ENCODE measurements at regions not wholly inside any gene's neighbourhood (a gene's known extent, or its start where the extent isn't known, plus 50 kb on each side); places are given as distances from the start of the nearest gene placed in this dataset.
"Not testable (repeated sequence)": the region's sequence is repeated elsewhere in the genome, so short reads cannot be mapped to it uniquely, and the experiment has no call there.

DNA sequence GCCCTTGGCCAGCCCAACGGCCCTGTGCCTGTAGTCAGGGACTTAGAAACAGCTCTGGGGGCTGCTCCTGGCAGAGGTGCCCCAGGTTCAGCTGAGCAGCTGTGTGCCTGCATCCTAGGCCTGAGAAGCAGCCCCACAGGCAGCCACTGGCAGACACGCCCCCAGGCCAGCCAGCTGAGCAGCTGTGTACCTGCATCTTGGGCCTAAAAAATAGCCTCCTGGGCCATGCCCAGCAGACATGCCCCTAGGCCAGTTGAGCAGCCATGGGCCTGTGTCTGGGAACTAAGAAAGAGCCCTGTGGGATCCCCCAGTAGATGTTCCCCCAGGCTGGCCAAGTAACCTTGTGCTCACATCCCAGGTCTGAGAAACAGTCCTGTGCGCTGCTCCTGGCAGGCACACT is 64.0 kb downstream of the TBR1 start:
- no peak for DNase-seq (ENCODE audit: low read depth)
- no peak overlapping the region for H3K4me3 ChIP-seq (ENCODE audit: low read depth, low read length)
- TF ChIP-seq, protein P1, sequence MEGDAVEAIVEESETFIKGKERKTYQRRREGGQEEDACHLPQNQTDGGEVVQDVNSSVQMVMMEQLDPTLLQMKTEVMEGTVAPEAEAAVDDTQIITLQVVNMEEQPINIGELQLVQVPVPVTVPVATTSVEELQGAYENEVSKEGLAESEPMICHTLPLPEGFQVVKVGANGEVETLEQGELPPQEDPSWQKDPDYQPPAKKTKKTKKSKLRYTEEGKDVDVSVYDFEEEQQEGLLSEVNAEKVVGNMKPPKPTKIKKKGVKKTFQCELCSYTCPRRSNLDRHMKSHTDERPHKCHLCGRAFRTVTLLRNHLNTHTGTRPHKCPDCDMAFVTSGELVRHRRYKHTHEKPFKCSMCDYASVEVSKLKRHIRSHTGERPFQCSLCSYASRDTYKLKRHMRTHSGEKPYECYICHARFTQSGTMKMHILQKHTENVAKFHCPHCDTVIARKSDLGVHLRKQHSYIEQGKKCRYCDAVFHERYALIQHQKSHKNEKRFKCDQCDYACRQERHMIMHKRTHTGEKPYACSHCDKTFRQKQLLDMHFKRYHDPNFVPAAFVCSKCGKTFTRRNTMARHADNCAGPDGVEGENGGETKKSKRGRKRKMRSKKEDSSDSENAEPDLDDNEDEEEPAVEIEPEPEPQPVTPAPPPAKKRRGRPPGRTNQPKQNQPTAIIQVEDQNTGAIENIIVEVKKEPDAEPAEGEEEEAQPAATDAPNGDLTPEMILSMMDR (IDR thresholded peaks at IDR 0.05; ENCODE audit: insufficient read depth, low read depth, low read length) = no peak

DNA sequence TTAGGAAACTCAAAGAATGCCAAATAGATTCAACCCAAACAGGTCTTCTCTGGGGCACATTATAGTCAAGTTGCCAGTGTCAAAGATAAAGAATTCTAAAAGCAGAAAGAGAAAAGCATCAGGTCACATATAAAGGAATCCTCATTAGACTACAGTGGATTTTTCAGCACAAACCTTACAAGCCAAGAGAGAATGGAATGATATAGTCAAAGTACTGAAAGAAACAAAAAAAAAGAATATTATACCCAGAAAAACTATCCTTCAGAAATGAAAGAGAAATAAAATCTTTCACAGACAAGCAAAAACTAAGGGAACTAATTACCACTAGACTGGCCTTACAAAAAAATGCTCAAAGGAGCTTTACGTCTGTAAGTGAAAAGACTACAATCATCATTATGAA is 65.5 kb downstream of the TBR1 start:
- DNase-seq (ENCODE audit: low read depth) = no peak
- TF ChIP-seq, protein P1 (IDR thresholded peaks at IDR 0.05; ENCODE audit: insufficient read depth, low read depth, low read length) = no peak
- no peak overlapping the region for H3K4me3 ChIP-seq (ENCODE audit: low read depth, low read length)

DNA sequence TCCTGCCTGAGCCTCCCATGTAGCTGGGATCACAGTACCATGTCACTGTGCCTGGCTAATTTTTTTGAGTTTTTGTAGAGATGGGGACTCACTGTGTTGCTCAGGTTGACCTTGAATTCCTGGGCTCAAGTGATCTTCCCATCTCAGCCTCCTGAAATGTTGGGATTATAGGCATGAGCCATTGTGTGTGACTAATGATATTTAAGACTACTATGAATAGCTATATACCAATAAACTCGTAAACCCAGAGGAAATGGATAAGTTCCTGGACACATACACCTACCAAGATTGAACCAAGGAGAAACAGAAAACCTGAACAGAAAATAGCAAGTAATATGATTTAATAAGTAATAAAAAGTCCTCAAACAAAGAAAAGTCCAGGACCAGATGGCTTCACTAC is 68.0 kb downstream of the TBR1 start:
- no peak overlapping the region for H3K4me3 ChIP-seq (ENCODE audit: low read depth, low read length)
- TF ChIP-seq, protein P1 (IDR thresholded peaks at IDR 0.05; ENCODE audit: insufficient read depth, low read depth, low read length) = no peak
- no peak for DNase-seq (ENCODE audit: low read depth)

DNA sequence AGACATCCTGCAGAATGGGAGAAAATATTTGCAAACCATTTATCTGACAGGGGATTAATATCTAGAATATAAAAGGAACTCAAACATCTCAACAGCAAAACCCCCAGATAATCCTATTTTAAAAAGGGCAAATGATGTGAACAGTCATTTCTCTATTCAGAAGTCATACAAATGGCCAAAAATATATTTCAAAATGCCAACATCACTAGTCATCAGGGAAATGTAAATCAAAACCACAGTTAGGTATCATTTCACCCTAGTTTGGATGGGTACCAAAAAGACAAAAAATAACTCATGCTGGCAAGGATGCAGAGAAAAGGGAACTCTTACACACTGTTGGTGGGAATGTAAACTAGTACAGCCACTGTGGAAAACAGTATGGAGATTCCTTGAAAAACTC is 70.0 kb downstream of the TBR1 start:
- no peak overlapping the region for H3K4me3 ChIP-seq (ENCODE audit: low read depth, low read length)
- no peak for DNase-seq (ENCODE audit: low read depth)
- TF ChIP-seq, protein P1 (IDR thresholded peaks at IDR 0.05; ENCODE audit: insufficient read depth, low read depth, low read length) = no peak

DNA sequence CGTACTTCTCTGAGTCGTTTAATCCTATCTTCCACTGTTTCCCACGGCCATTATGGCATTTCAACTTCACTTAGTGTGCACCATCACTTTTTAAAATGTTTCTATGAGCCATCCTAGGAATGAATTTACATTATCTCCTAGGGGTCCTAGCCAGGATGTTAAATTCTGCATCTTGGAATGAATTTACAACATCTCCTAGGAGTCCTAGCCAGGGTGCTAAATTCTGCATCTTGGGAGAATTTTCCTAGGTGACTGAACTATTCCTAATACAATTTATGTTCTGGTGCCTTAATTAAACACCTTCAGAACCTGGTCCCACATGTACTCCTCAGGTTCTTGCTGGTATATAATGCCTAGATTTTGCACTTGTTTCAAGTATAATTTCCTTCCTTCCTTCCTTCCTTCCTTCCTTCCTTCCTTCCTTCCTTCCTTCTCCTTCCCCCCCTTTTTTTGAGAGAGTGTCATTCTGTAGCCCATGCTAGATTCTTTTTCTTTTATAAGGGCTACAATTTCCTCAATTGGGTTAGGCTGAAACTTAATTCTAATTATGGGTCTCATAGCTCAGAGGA is 72.1 kb downstream of the TBR1 start:
- no peak for DNase-seq (ENCODE audit: low read depth)
- TF ChIP-seq, protein P1 (IDR thresholded peaks at IDR 0.05; ENCODE audit: insufficient read depth, low read depth, low read length) = no peak
- no peak overlapping the region for H3K4me3 ChIP-seq (ENCODE audit: low read depth, low read length)

DNA sequence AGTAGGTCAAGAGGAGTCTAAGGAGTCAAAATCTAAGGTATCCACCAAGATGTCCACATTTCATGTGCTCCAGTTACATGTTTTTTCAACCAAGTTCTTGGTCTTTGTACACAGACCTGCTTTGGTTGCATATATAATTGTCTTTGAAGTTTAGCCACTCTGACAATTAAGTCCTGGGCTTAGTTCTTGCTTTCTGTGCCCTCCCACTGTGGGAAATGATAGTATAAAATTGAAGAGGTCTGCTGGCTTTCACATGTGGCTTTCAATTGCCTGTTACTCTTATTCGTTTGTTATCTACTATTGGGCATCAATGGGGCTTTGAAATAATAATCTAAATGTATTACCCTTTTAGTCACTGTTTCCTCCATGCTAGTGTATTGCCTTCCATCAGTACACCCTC is 72.8 kb downstream of the TBR1 start:
- TF ChIP-seq, protein P1 (IDR thresholded peaks at IDR 0.05; ENCODE audit: insufficient read depth, low read depth, low read length) = no peak
- DNase-seq (ENCODE audit: low read depth) = no peak
- H3K4me3 ChIP-seq (ENCODE audit: low read depth, low read length) = no peak overlapping the region

DNA sequence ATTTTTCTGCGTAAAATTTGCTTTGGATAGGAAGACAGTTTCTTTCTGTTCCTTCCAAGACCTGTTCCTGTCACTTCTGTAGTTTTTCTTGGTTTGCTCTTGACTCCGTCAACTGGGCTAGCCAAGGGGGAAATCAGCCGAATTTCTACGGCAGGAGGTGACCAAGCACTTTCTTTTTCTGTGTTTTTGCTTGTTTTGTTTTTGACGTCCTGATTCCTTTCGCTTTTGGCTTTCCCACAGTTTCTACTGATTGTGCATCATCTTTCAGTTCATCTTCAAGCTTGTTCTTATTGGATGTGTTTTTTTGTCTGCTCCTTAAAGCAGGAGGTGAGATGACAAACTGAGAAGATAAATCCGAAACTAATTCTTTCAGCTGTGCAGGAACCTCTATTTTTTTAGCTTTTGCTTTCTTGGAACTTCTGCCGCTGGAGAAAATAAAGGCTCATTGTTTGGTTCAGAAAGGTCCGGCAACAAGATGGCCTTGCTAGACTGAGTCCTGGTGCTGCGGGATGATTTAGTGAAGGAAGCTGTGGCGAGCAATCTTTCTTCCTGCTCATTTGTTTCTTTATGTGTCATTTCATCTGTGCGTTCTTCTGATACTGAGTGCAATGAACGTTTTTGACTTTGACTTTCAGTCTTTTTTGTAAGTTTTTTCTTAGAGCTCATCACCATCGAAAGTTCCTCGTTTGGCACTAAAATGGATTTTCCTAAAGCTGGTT is 85.0 kb downstream of the TBR1 start:
- not testable (repeated sequence) for H3K4me3 ChIP-seq (ENCODE audit: low read depth, low read length); DNase-seq (ENCODE audit: low read depth)

DNA sequence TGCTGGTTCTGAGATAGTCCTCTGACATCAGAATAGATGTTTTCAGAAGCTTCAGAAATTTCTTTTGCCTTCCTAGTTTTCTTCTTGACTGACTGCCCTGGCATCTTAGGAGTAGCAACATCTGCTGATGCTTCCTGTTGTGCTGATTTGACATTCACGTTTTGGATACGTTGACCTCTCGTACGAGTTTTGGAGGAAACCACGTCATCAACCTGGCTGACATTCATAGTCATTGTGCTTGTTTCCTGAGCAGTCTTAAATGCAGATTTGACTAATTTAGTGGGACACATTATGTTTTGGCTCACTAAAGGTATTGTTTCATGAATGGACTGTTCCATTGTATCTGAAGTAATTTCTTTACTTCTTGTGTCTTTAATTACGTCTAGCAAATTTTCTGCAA is 86.2 kb downstream of the TBR1 start:
- not testable (repeated sequence) for DNase-seq (ENCODE audit: low read depth); H3K4me3 ChIP-seq (ENCODE audit: low read depth, low read length)

DNA sequence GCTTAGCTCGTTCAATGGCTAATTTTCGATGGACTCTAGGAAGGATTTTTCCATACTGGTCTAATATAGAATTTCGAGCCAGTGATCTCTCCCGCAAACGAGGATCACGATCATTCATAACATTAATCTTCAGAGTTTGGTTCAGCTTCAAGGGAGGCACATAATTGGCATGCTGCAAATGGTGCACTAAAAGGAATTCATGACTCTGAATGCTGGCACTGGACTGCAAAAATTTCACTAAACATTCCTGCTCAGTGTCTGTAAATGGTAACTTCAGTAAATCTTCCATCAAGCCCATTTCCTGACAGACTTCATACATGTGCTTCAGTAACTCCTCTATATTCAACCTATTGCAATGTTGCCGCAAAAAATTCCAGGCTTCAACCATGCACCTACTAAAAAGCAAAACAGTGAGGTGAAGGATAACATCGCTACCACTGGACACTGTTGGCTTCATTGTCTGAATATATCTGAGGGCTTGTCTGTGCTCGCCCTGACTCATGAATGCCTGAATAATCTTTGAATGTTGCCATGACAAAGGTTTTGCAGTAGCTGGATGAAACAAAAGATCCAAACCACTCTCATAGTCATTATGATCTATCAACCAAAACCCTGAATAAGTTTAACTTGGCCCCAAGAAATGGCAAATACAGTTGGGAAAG is 88.7 kb downstream of the TBR1 start:
- not testable (repeated sequence) for H3K4me3 ChIP-seq (ENCODE audit: low read depth, low read length); DNase-seq (ENCODE audit: low read depth)

DNA sequence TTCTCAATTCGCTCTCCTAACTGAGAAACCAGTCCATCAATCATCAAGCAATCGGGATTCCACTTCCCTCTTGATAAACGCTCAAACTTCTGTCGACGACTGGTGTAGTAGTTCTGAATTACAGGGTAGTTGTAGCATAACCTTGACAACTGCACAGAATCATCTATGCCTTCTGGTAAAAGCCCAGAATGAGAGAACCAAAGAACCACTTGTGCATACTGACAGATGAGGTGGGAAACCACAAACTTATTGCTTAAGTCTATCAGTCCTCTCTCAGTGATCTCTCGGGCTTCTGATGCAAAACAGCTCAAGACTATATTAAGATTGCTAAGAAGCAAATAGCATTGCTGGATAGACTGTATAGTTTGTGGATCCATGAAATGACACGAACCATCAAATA is 89.4 kb downstream of the TBR1 start:
- not testable (repeated sequence) for H3K4me3 ChIP-seq (ENCODE audit: low read depth, low read length); DNase-seq (ENCODE audit: low read depth)

Data from fibroblast of villous mesenchyme (primary cell).